Neuronal stem cell (in vitro differentiated cells): ENCODE measurements at regions not wholly inside any gene's neighbourhood (a gene's known extent, or its start where the extent isn't known, plus 50 kb on each side); places are given as distances from the start of the nearest gene placed in this dataset.

Experiments
- DNase-seq: peaks from one replicate; pipeline ENCODE4 v3.0.0-alpha.2; 2013; ENCODE audit warnings: low spot score
- H2AFZ ChIP-seq: one replicate; pipeline ENCODE4 v1.6.1; 2013; ENCODE audit warnings: mild to moderate bottlenecking, low read length, inconsistent platforms
- H2AK5ac ChIP-seq: 2 replicates; pipeline ENCODE4 v1.6.1; 2013; ENCODE audit warnings: low read depth, mild to moderate bottlenecking, inconsistent platforms, low read length, moderate library complexity, mixed read lengths
- H2BK120ac ChIP-seq: 2 replicates; pipeline ENCODE4 v1.6.1; 2013; ENCODE audit warnings: low read depth, mild to moderate bottlenecking, inconsistent platforms, low read length, moderate library complexity, mixed read lengths
- H2BK12ac ChIP-seq: one replicate; pipeline ENCODE4 v1.6.1; 2013; ENCODE audit warnings: low read length, inconsistent platforms
- H2BK15ac ChIP-seq: 2 replicates; pipeline ENCODE4 v1.6.1; 2013; ENCODE audit warnings: mild to moderate bottlenecking, low read length, inconsistent platforms, mixed read lengths
- H2BK5ac ChIP-seq: one replicate; pipeline ENCODE4 v1.6.1; 2013; ENCODE audit warnings: inconsistent platforms, mild to moderate bottlenecking, low read length, moderate library complexity
- H3K14ac ChIP-seq: one replicate; pipeline ENCODE4 v1.6.1; 2013; ENCODE audit warnings: low read length, inconsistent platforms
- H3K18ac ChIP-seq: 2 replicates; pipeline ENCODE4 v1.6.1; 2013; ENCODE audit warnings: low read length, inconsistent platforms
- H3K23ac ChIP-seq: 2 replicates; pipeline ENCODE4 v1.6.1; 2013; ENCODE audit warnings: low read depth, mild to moderate bottlenecking, mixed read lengths, low read length, inconsistent platforms; ENCODE audit not compliant: poor library complexity
- H3K27ac ChIP-seq: replicated peaks from 3 replicates; pipeline ENCODE4 v1.5.1; 2013; ENCODE audit warnings: low read length, inconsistent platforms
- H3K27me3 ChIP-seq, 3 experiments: 2 replicates each; pipeline ENCODE4 v1.6.1; 2013; ENCODE audit warnings: low read length in 3 of 3, mild to moderate bottlenecking in 2 of 3, inconsistent platforms in 1 of 3, low read depth in 1 of 3, mixed read lengths in 1 of 3, moderate library complexity in 1 of 3; ENCODE audit not compliant: control insufficient read depth in 3 of 3, insufficient read depth in 3 of 3
- H3K36me3 ChIP-seq, 2 donors: replicated peaks in 1 of 2; 2 replicates each; pipeline ENCODE4 v1.6.1; 2013; ENCODE audit warnings: low read length in 2 of 2; ENCODE audit not compliant: control insufficient read depth in 2 of 2, insufficient read depth in 2 of 2
- H3K4ac ChIP-seq: 2 replicates; pipeline ENCODE4 v1.6.1; 2013; ENCODE audit warnings: inconsistent platforms, mild to moderate bottlenecking, low read length, moderate library complexity
- H3K4me1 ChIP-seq, 2 donors: 1 replicate in 1 of 2; 2 replicates in 1 of 2; pipeline ENCODE4 v1.6.1; 2013; ENCODE audit warnings: low read length in 2 of 2, low read depth in 1 of 2; ENCODE audit not compliant: control insufficient read depth in 2 of 2, insufficient read depth in 1 of 2
- H3K4me2 ChIP-seq: one replicate; pipeline ENCODE4 v1.6.1; 2013; ENCODE audit warnings: mild to moderate bottlenecking, low read length, inconsistent platforms; ENCODE audit not compliant: insufficient read depth, poor library complexity, severe bottlenecking
- H3K4me3 ChIP-seq, 2 donors: 2 replicates each; pipeline ENCODE4 v1.5.1; 2013; ENCODE audit warnings: low read length in 2 of 2, mild to moderate bottlenecking in 2 of 2, inconsistent platforms in 1 of 2, moderate library complexity in 1 of 2
- H3K79me1 ChIP-seq: one replicate; pipeline ENCODE4 v1.6.1; 2013; ENCODE audit warnings: low read depth, mild to moderate bottlenecking, inconsistent platforms, low read length, moderate library complexity
- H3K9ac ChIP-seq: one replicate; pipeline ENCODE4 v1.6.1; 2013; ENCODE audit warnings: mild to moderate bottlenecking, low read depth, low read length, inconsistent platforms; ENCODE audit not compliant: poor library complexity
- H3K9me3 ChIP-seq, 2 donors: replicated peaks in 1 of 2; 2 replicates each; pipeline versions ENCODE3 to v1.6.1; 2013; ENCODE audit warnings: low read length in 2 of 2, mild to moderate bottlenecking in 2 of 2, inconsistent platforms in 1 of 2, low read depth in 1 of 2, mixed read lengths in 1 of 2, moderate library complexity in 1 of 2; ENCODE audit not compliant: control insufficient read depth in 2 of 2, insufficient read depth in 1 of 2
- H4K8ac ChIP-seq: one replicate; pipeline ENCODE4 v1.6.1; 2013; ENCODE audit warnings: low read depth, mild to moderate bottlenecking, inconsistent platforms, low read length, moderate library complexity
- H4K91ac ChIP-seq: one replicate; pipeline ENCODE4 v1.6.1; 2013; ENCODE audit warnings: low read length, low read depth, mild to moderate bottlenecking, inconsistent platforms; ENCODE audit not compliant: poor library complexity
- WGBS, 2 donors: extraction: QIAGEN DNeasy Blood & Tissue Kit; methylation state at CpG; one replicate each; pipeline ENCODE4 v1.1.7; 2013; ENCODE audit warnings: missing lambda C conversion rate in 2 of 2, mixed read lengths in 1 of 2; ENCODE audit not compliant: insufficient read length in 2 of 2, insufficient replicate concordance in 1 of 2; ENCODE audit errors: extremely low coverage in 2 of 2; 5-methylcytosine and 5-hydroxymethylcytosine counted together

GRCh38 chr11:130623670-130624668 is 175.5 kb downstream of the ADAMTS15 start:
- H3K9ac ChIP-seq: no peak overlapping the region
- no peak overlapping the region for H3K18ac ChIP-seq
- H3K9me3 ChIP-seq: no peaks in the 10 kb centered on the region
- no peak overlapping the region for H2BK5ac ChIP-seq
- H3K27me3 ChIP-seq: no peaks in the 10 kb centered on the region
- no peaks in the 10 kb centered on the region for H3K79me1 ChIP-seq
- H2BK15ac ChIP-seq: no peak overlapping the region
- no peak overlapping the region for H2AFZ ChIP-seq
- no peak overlapping the region for H3K27ac ChIP-seq
- no peak overlapping the region for H4K91ac ChIP-seq
- WGBS, 2 donors: no CpG with 5 or more reads among the region's 8 CpGs
- H3K4me3 ChIP-seq: no peak overlapping the region
- no peak overlapping the region for H2BK12ac ChIP-seq
- H3K4me1 ChIP-seq: peaks cover 0 to 6% of the 10 kb centered on the region in 2 donors
- H2BK120ac ChIP-seq: no peak overlapping the region
- H3K14ac ChIP-seq: no peak overlapping the region
- H4K8ac ChIP-seq: no peak overlapping the region
- DNase-seq: no peak
- no peak overlapping the region for H2AK5ac ChIP-seq
- no peak overlapping the region for H3K4me2 ChIP-seq
- H3K36me3 ChIP-seq: no peaks in the 10 kb centered on the region
- no peak overlapping the region for H3K23ac ChIP-seq
- no peak overlapping the region for H3K4ac ChIP-seq

DNA sequence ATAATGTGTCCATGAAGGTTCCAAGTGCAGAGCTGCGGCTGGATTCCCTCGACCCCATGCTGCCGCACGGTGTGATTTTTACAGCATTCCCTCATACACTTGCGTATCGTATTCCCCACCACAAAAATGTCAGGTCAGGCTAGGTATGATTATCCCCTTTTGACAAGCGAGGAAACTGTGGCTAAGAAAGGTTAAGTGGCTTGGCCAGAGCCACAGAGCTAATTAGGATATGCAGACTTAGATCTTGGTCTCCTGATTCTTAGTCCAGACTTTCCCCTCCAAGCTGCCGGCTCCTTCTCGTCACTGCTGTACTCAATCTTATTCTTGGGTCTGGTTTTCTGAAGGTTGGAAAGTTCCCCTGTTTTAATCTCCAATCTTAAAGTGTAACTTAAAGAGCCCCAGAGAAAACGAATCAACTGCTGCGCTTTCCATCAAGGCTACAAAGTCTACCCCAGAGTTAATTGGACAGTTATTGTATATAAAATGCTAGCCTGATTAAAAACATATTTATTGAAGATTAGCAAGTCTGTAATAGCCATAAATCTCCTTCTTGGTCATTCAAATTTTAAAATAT is 176.6 kb downstream of the ADAMTS15 start:
- Histone ChIP-seq H3K27ac (no peak overlapping the region), H2AK5ac (no peak overlapping the region)

GRCh38 chr11:130625578-130626306 is 177.3 kb downstream of the ADAMTS15 start:
- H3K9me3 ChIP-seq: no peaks in the 10 kb centered on the region
- DNase-seq: no peak

More for the DNA sequence above, 176.6 kb downstream of the ADAMTS15 start:
- no peak overlapping the region for H2BK120ac ChIP-seq
- no peak overlapping the region for H3K14ac ChIP-seq
- whole genome bisulfite sequencing, 2 donors: no CpG with 5 or more reads among the region's 11 CpGs
- H2BK5ac ChIP-seq: no peak overlapping the region
- no peaks in the 10 kb centered on the region for H3K9me3 ChIP-seq
- no peak overlapping the region for H3K18ac ChIP-seq
- H3K36me3 ChIP-seq: no peaks in the 10 kb centered on the region
- no peak for DNase-seq
- H3K27me3 ChIP-seq: no peaks in the 10 kb centered on the region
- H3K4me1 ChIP-seq: peaks cover 0 to 6% of the 10 kb centered on the region in 2 donors
- H2AFZ ChIP-seq: no peak overlapping the region
- no peaks in the 10 kb centered on the region for H3K79me1 ChIP-seq
- H3K4ac ChIP-seq: no peak overlapping the region
- H3K4me3 ChIP-seq: no peak overlapping the region
- no peak overlapping the region for H2BK12ac ChIP-seq
- no peak overlapping the region for H3K23ac ChIP-seq
- H2BK15ac ChIP-seq: no peak overlapping the region
- H4K8ac ChIP-seq: no peak overlapping the region
- H4K91ac ChIP-seq: no peak overlapping the region
- H3K4me2 ChIP-seq: no peak overlapping the region
- H3K9ac ChIP-seq: no peak overlapping the region

DNA sequence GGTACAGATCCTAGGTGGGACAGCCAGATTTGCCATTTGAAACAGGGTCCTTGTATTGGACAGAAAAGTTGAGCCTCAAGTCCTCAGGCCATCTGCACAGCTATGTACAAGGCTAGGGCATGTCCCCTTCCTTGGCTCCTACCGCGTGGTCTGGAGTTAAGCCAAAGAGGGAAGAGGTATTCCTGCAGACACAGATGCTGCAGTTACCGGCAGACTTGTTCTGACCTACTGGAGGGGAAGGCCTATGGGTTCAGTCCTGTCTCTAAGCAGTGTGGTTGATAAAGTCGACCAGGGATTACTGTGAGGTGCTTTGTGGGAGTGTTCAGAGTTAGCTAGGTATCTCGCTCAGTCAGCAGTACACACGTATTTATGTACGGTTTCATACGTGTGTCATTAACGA is 180.6 kb downstream of the ADAMTS15 start:
- H4K8ac ChIP-seq: no peak overlapping the region
- no peak overlapping the region for H2BK120ac ChIP-seq
- no peak overlapping the region for H2BK15ac ChIP-seq
- no peak overlapping the region for H2BK5ac ChIP-seq
- H2BK12ac ChIP-seq: no peak overlapping the region
- H2AFZ ChIP-seq: no peak overlapping the region
- no peaks in the 10 kb centered on the region for H3K27me3 ChIP-seq
- H3K23ac ChIP-seq: no peak overlapping the region
- H3K36me3 ChIP-seq: no peaks in the 10 kb centered on the region
- H3K79me1 ChIP-seq: no peaks in the 10 kb centered on the region
- H3K9ac ChIP-seq: no peak overlapping the region
- WGBS, 2 donors: no CpG with 5 or more reads among the region's 9 CpGs
- no peak for DNase-seq
- no peak overlapping the region for H3K4me3 ChIP-seq
- H3K14ac ChIP-seq: no peak overlapping the region
- no peaks in the 10 kb centered on the region for H3K9me3 ChIP-seq
- no peak overlapping the region for H3K27ac ChIP-seq
- H3K18ac ChIP-seq: no peak overlapping the region
- no peak overlapping the region for H3K4ac ChIP-seq
- H2AK5ac ChIP-seq: no peak overlapping the region
- no peak overlapping the region for H3K4me2 ChIP-seq
- no peak overlapping the region for H4K91ac ChIP-seq
- no peaks in the 10 kb centered on the region for H3K4me1 ChIP-seq

More at GRCh38 chr11:130625578-130626306, 177.3 kb downstream of the ADAMTS15 start:
- Histone ChIP-seq H3K4me1 (peaks cover 0 to 6% of the 10 kb centered on the region in 2 donors), H3K36me3 (no peaks in the 10 kb centered on the region), H3K9ac (no peak overlapping the region), H2BK5ac (no peak overlapping the region), H3K23ac (no peak overlapping the region), H3K18ac (no peak overlapping the region), H4K91ac (no peak overlapping the region), H2BK120ac (no peak overlapping the region), H2AFZ (no peak overlapping the region), H3K79me1 (no peaks in the 10 kb centered on the region), H3K14ac (no peak overlapping the region), H3K4me3 (no peak overlapping the region), H2BK12ac (no peak overlapping the region), H2AK5ac (no peak overlapping the region), H3K27me3 (no peaks in the 10 kb centered on the region), H3K4me2 (no peak overlapping the region), H2BK15ac (no peak overlapping the region), H3K27ac (no peak overlapping the region), H3K4ac (no peak overlapping the region), H4K8ac (no peak overlapping the region)
- no CpG with 5 or more reads among the region's 15 CpGs for WGBS, 2 donors
